SHP77 treated with DMSO at 0.1 percent for 48 hours (cell line): ENCODE measurements at regions not wholly inside any gene's neighbourhood (a gene's known extent, or its start where the extent isn't known, plus 50 kb on each side); places are given as distances from the start of the nearest gene placed in this dataset.
"Not testable (repeated sequence)": the region's sequence is repeated elsewhere in the genome, so short reads cannot be mapped to it uniquely, and the experiment has no call there.

Experiments used
- DNase-seq: peaks from one replicate; lab custom pipeline; 2025; lab: John Stamatoyannopoulos, UW

GRCh38 chr1:41981796-41982195 lies 63.1 kb upstream of the HIVEP3 start:
- DNase-seq: no peak

- no peak for DNase-seq
These were observed 62.3 kb upstream of the HIVEP3 start for GRCh38 chr1:41980827-41981653.

GRCh38 chr1:41978986-41979385 lies 60.3 kb upstream of the HIVEP3 start:
- no peak for DNase-seq

- peak; percentile 35 for DNase-seq
These were observed 58.6 kb upstream of the HIVEP3 start for GRCh38 chr1:41977326-41977725.

GRCh38 chr1:41976671-41977070 lies 57.9 kb upstream of the HIVEP3 start:
- no peak for DNase-seq

GRCh38 chr1:41975850-41976569 lies 57.3 kb upstream of the HIVEP3 start:
- no peak for DNase-seq

GRCh38 chr1:41975121-41975520 lies 56.4 kb upstream of the HIVEP3 start:
- no peak for DNase-seq

GRCh38 chr1:41968557-41968956 lies 49.8 kb upstream of the HIVEP3 start:
- DNase-seq: not testable (repeated sequence)
